ENCODE measurements at regions not wholly inside any gene's neighbourhood (a gene's known extent, or its start where the extent isn't known, plus 50 kb on each side); places are given as distances from the start of the nearest gene placed in this dataset.

DNA sequence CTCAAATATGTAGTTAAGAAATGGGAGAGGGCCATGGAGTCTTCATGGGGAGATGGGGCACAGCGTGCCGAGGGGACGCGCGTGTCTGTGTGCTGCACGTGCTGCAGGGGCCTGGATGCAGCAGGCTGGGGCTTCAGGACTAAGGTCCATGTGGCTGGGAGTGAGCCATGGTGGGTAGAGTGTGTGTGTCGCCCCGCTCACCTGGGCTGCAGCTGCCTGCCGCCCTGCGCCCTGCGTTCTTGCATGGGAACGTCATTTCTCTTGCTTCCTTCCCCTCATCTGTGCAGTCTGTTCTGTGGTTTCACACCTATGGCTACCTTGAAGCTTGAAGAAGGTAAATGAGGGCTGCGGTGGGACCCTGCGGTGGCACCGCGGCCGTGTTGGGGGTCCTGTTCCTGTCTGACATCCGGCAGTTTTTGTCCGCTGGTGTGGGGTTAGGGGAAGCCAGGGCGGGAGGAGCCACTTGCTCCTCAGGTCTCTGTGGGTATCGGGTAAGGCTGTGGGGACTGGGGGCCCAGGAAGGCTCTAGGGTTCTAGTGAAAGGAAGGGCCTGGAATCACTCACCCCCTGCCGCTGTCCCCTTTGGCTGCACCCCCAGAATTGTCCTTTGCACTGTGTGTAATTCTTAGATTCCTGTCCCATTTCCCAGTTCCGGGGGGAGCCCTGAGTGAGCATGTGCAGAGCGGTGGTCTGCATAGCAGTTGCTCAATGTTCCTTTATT lies 54.1 kb upstream of the HS6ST1 start:
- no peak for DNase-seq (ENCODE audit: low spot score)
- 96% methylated on average over 24 of the region's 24 CpGs for WGBS (ENCODE audit: low lambda C conversion rate, missing lambda C conversion rate)
- H2AFZ ChIP-seq: no peak overlapping the region

DNA sequence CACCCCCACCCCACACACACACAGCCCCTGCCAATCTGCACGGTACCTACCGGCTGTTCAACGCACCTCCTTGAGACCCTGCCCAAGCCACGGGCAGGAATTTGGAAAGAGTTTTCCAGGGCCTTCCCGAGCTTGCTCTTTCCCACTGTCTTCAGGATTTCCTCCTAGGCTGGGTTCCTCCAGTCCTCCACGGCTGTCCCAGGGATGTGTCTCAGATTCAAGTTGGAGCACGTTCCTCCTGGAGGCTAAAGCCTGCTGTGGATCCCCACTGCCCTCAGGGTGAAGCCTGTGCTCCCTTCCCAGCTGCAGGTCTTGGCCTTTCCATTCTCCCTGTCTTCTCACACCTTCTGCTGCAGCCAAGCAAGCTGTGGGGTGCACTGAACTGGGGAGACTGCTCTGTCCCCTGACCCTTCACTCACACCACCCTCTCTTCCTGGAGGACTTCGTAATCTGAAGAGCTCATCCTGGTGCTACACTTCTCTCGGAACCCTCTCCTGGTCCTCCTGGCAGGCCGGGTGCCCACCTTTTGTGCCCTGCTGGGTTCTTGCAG lies 54.9 kb upstream of the HS6ST1 start:
- no peak overlapping the region for H3K4me2 ChIP-seq
- H3K9me3 ChIP-seq (ENCODE audit: low read depth): no peaks in the 10 kb centered on the region
- no peaks in the 10 kb centered on the region for H3K9me2 ChIP-seq (replicated peaks; ENCODE audit: insufficient read depth)
- no peaks in the 10 kb centered on the region for H3K79me2 ChIP-seq
- H3K36me3 ChIP-seq (replicated peaks; ENCODE audit: insufficient read depth, low read depth): no peaks in the 10 kb centered on the region
- peak overlapping the region; percentile 48 for H3K27ac ChIP-seq
- no peak overlapping the region for H2AFZ ChIP-seq
- H3K4me1 ChIP-seq (ENCODE audit: insufficient read depth): peaks cover 44% of the 10 kb centered on the region
- no peaks in the 10 kb centered on the region for H4K20me1 ChIP-seq (ENCODE audit: insufficient read depth, poor library complexity, severe bottlenecking)
- H3K4me3 ChIP-seq: no peak overlapping the region
- 95% methylated on average over 9 of the region's 10 CpGs for WGBS (ENCODE audit: low lambda C conversion rate, missing lambda C conversion rate)
- DNase-seq (ENCODE audit: low spot score): no peak
- TF ChIP-seq, protein P1, sequence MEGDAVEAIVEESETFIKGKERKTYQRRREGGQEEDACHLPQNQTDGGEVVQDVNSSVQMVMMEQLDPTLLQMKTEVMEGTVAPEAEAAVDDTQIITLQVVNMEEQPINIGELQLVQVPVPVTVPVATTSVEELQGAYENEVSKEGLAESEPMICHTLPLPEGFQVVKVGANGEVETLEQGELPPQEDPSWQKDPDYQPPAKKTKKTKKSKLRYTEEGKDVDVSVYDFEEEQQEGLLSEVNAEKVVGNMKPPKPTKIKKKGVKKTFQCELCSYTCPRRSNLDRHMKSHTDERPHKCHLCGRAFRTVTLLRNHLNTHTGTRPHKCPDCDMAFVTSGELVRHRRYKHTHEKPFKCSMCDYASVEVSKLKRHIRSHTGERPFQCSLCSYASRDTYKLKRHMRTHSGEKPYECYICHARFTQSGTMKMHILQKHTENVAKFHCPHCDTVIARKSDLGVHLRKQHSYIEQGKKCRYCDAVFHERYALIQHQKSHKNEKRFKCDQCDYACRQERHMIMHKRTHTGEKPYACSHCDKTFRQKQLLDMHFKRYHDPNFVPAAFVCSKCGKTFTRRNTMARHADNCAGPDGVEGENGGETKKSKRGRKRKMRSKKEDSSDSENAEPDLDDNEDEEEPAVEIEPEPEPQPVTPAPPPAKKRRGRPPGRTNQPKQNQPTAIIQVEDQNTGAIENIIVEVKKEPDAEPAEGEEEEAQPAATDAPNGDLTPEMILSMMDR (IDR thresholded peaks at IDR 0.05; ENCODE audit: poor library complexity): no peak
- no peaks in the 10 kb centered on the region for H3K27me3 ChIP-seq

More for the DNA sequence above, 54.1 kb upstream of the HS6ST1 start:
- H3K27me3 ChIP-seq: no peaks in the 10 kb centered on the region
- no peak for TF ChIP-seq EZH2phosphoT487 (IDR thresholded peaks at IDR 0.05; ENCODE audit: low read depth, severe bottlenecking, unreplicated experiment)
- TF ChIP-seq EZH2 (IDR thresholded peaks at IDR 0.05; ENCODE audit: borderline replicate concordance): no peak
- TF ChIP-seq, protein P1 (IDR thresholded peaks at IDR 0.05; ENCODE audit: poor library complexity): no peak
- H4K20me1 ChIP-seq (ENCODE audit: insufficient read depth, poor library complexity, severe bottlenecking): no peaks in the 10 kb centered on the region
- H3K9me2 ChIP-seq (replicated peaks; ENCODE audit: insufficient read depth): no peaks in the 10 kb centered on the region
- peaks cover 39% of the 10 kb centered on the region for H3K4me1 ChIP-seq (ENCODE audit: insufficient read depth)
- no peaks in the 10 kb centered on the region for H3K36me3 ChIP-seq (replicated peaks; ENCODE audit: insufficient read depth, low read depth)
- no peak overlapping the region for H3K4me2 ChIP-seq
- H3K79me2 ChIP-seq: no peaks in the 10 kb centered on the region
- no peaks in the 10 kb centered on the region for H3K9me3 ChIP-seq (ENCODE audit: low read depth)
- no peak overlapping the region for H3K4me3 ChIP-seq
- H3K27ac ChIP-seq: no peak overlapping the region

DNA sequence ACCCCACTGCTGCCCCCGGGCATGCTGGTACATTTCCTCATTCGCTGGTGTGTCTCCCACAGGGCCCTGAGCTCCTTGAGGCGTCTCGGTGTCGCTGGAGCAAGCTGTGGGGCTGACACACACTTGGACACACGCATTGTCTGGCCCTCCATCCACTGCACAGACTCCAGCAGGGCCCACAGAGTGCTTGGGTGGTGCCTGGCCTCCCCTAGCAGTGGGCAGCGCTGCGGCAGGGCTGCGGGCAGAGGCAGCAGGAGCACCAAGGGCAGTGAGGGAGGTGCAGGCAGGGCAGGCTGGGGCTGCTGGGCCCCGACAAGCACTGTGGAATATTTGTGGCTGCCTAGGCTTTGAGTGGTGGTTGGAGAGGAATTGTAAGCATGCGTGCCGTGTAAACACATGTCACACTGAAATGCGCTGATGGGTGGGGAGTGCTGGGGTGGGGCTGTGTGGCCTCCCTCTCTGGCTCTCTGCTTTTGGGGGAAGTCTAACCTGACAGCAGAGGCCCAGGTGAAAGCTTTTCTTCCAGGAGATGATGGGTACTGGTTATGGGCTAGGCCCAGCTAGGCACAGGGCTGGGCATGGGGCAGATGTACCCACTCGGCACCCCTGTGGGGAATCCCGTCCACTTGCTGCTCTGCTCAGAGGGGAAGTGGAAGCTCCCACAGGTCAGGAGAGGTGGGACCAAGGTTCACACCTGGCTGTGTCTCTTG lies 55.5 kb upstream of the HS6ST1 start:
- Histone ChIP-seq H3K9me2 (replicated peaks; ENCODE audit: insufficient read depth) (no peaks in the 10 kb centered on the region), H3K36me3 (replicated peaks; ENCODE audit: insufficient read depth, low read depth) (no peaks in the 10 kb centered on the region), H3K4me2 (no peak overlapping the region), H3K4me3 (no peak overlapping the region), H3K27me3 (no peaks in the 10 kb centered on the region), H3K27ac (peak overlapping the region; percentile 62), H2AFZ (no peak overlapping the region), H3K9me3 (ENCODE audit: low read depth) (no peaks in the 10 kb centered on the region), H3K4me1 (ENCODE audit: insufficient read depth) (peaks cover 50% of the 10 kb centered on the region), H3K79me2 (no peaks in the 10 kb centered on the region), H4K20me1 (ENCODE audit: insufficient read depth, poor library complexity, severe bottlenecking) (no peaks in the 10 kb centered on the region)
- TF ChIP-seq EZH2phosphoT487 (IDR thresholded peaks at IDR 0.05; ENCODE audit: low read depth, severe bottlenecking, unreplicated experiment) (no peak), EZH2 (IDR thresholded peaks at IDR 0.05; ENCODE audit: borderline replicate concordance) (no peak)
- TF ChIP-seq, protein P1 (IDR thresholded peaks at IDR 0.05; ENCODE audit: poor library complexity): no peak
- 68% methylated on average over 15 of the region's 15 CpGs for WGBS (ENCODE audit: low lambda C conversion rate, missing lambda C conversion rate)
- DNase-seq (ENCODE audit: low spot score): peak; percentile 47
